ENCODE measurements at regions not wholly inside any gene's neighbourhood (a gene's known extent, or its start where the extent isn't known, plus 50 kb on each side); places are given as distances from the start of the nearest gene placed in this dataset.

GRCh38 chr12:98221243-98221808 lies 294.1 kb upstream of the TMPO start:
- Histone ChIP-seq H3K27me3 (ENCODE audit: control insufficient read depth, insufficient read depth, low read length) (no peaks in the 10 kb centered on the region), H3K27ac (ENCODE audit: low read depth, low read length) (no peak overlapping the region), H3K4me3 (ENCODE audit: low read depth, low read length) (no peak overlapping the region), H3K9me3 (ENCODE audit: control insufficient read depth, insufficient read depth, low read length) (no peaks in the 10 kb centered on the region)
- CTCF ChIA-PET, result no interaction called here
- DNase-seq (ENCODE audit: low read depth, low spot score), result no peak
- POLR2A ChIA-PET, result no interaction called here
- TF ChIP-seq CTCF (IDR thresholded peaks at IDR 0.05; ENCODE audit: low read depth, low read length), result no peak

- POLR2A ChIA-PET, result no interaction called here
- CTCF ChIA-PET, result no interaction called here
- no peak for TF ChIP-seq CTCF (IDR thresholded peaks at IDR 0.05; ENCODE audit: low read depth, low read length)
- no peak for DNase-seq (ENCODE audit: low read depth, low spot score)
- Histone ChIP-seq H3K27ac (ENCODE audit: low read depth, low read length) (no peak overlapping the region), H3K4me3 (ENCODE audit: low read depth, low read length) (no peak overlapping the region), H3K9me3 (ENCODE audit: control insufficient read depth, insufficient read depth, low read length) (no peaks in the 10 kb centered on the region), H3K27me3 (ENCODE audit: control insufficient read depth, insufficient read depth, low read length) (no peaks in the 10 kb centered on the region)
Observed at GRCh38 chr12:98222135-98222534, 293.3 kb upstream of the TMPO start.

- no peak for TF ChIP-seq CTCF (IDR thresholded peaks at IDR 0.05; ENCODE audit: low read depth, low read length)
- CTCF ChIA-PET, result no interaction called here
- H3K27ac ChIP-seq (ENCODE audit: low read depth, low read length), result no peak overlapping the region
- POLR2A ChIA-PET, result no interaction called here
- no peak overlapping the region for H3K4me3 ChIP-seq (ENCODE audit: low read depth, low read length)
- H3K9me3 ChIP-seq (ENCODE audit: control insufficient read depth, insufficient read depth, low read length), result no peaks in the 10 kb centered on the region
- no peaks in the 10 kb centered on the region for H3K27me3 ChIP-seq (ENCODE audit: control insufficient read depth, insufficient read depth, low read length)
- DNase-seq (ENCODE audit: low read depth, low spot score), result no peak
Observed at GRCh38 chr12:98224584-98225221, 290.7 kb upstream of the TMPO start.

- Histone ChIP-seq H3K27ac (ENCODE audit: low read depth, low read length) (no peak overlapping the region), H3K4me3 (ENCODE audit: low read depth, low read length) (no peak overlapping the region), H3K9me3 (ENCODE audit: control insufficient read depth, insufficient read depth, low read length) (no peaks in the 10 kb centered on the region), H3K27me3 (ENCODE audit: control insufficient read depth, insufficient read depth, low read length) (no peaks in the 10 kb centered on the region)
- TF ChIP-seq CTCF (IDR thresholded peaks at IDR 0.05; ENCODE audit: low read depth, low read length), result peak; percentile 50
- CTCF ChIA-PET, result interaction anchor here (0.8 to 1.7 kb wide), 3 partner anchors 12 to 172 kb away, joined by 3 to 5 read pairs (median 4); no protein-coding TSS in a partner anchor
- no peak for DNase-seq (ENCODE audit: low read depth, low spot score)
- POLR2A ChIA-PET, result no interaction called here
Observed at GRCh38 chr12:98227162-98227561, 288.2 kb upstream of the TMPO start.

- POLR2A ChIA-PET, result no interaction called here
- CTCF ChIA-PET, result no interaction called here
- TF ChIP-seq CTCF (IDR thresholded peaks at IDR 0.05; ENCODE audit: low read depth, low read length), result no peak
- H3K27me3 ChIP-seq (ENCODE audit: control insufficient read depth, insufficient read depth, low read length), result no peaks in the 10 kb centered on the region
- no peaks in the 10 kb centered on the region for H3K9me3 ChIP-seq (ENCODE audit: control insufficient read depth, insufficient read depth, low read length)
- no peak overlapping the region for H3K4me3 ChIP-seq (ENCODE audit: low read depth, low read length)
- no peak for DNase-seq (ENCODE audit: low read depth, low spot score)
- no peak overlapping the region for H3K27ac ChIP-seq (ENCODE audit: low read depth, low read length)
Observed at GRCh38 chr12:98228683-98229539, 286.5 kb upstream of the TMPO start.

All from AG04450 (cell line).